Stimulated activated CD4-positive, alpha-beta T cell treated with anti-CD3 and anti-CD28 coated beads, Interleukin-15, amount 100 ng/mL, for 48 hours (primary cell): ENCODE measurements at regions not wholly inside any gene's neighbourhood (a gene's known extent, or its start where the extent isn't known, plus 50 kb on each side); places are given as distances from the start of the nearest gene placed in this dataset.
"Not testable (repeated sequence)": the region's sequence is repeated elsewhere in the genome, so short reads cannot be mapped to it uniquely, and the experiment has no call there.

Experiments used
- DNase-seq, 2 donors: peaks; one replicate each; pipeline ENCODE4 v3.0.0-alpha.2; 2020; ENCODE audit warnings: low read depth in 2 of 2

- DNase-seq = not testable (repeated sequence)
These were observed 1671.4 kb downstream of the C4orf33 start for GRCh38 chr4:130767384-130767783.

GRCh38 chr4:130772966-130773365 lies 1677.0 kb downstream of the C4orf33 start:
- not testable (repeated sequence) for DNase-seq

GRCh38 chr4:130808492-130808891 lies 1712.5 kb downstream of the C4orf33 start:
- no peak for DNase-seq

GRCh38 chr4:130812117-130812765 lies 1716.3 kb downstream of the C4orf33 start:
- DNase-seq = no peak

GRCh38 chr4:130814896-130815295 lies 1718.9 kb downstream of the C4orf33 start:
- DNase-seq = no peak

GRCh38 chr4:130820448-130820847 lies 1724.5 kb downstream of the C4orf33 start:
- DNase-seq = no peak

- DNase-seq = no peak
These were observed 1729.3 kb downstream of the C4orf33 start for GRCh38 chr4:130825284-130825683.

GRCh38 chr4:130850019-130850524 lies 1754.1 kb downstream of the C4orf33 start:
- no peak for DNase-seq

GRCh38 chr4:130851107-130851506 lies 1755.2 kb downstream of the C4orf33 start:
- DNase-seq = no peak

- no peak for DNase-seq
These were observed 1756.0 kb downstream of the C4orf33 start for GRCh38 chr4:130851932-130852331.

GRCh38 chr4:130855533-130855932 lies 1759.6 kb downstream of the C4orf33 start:
- no peak for DNase-seq

- DNase-seq = no peak
These were observed 1764.0 kb downstream of the C4orf33 start for GRCh38 chr4:130859991-130860390.

- no peak for DNase-seq
These were observed 1801.0 kb downstream of the C4orf33 start for GRCh38 chr4:130896920-130897319.

GRCh38 chr4:130901321-130901720 lies 1805.4 kb downstream of the C4orf33 start:
- no peak for DNase-seq

- no peak for DNase-seq
These were observed 1827.0 kb downstream of the C4orf33 start for GRCh38 chr4:130922955-130923354.

GRCh38 chr4:130955520-130955919 lies 1859.6 kb downstream of the C4orf33 start:
- DNase-seq = no peak

GRCh38 chr4:130985371-130985770 lies 1889.4 kb downstream of the C4orf33 start:
- no peak for DNase-seq

- no peak for DNase-seq
These were observed 1900.0 kb downstream of the C4orf33 start for GRCh38 chr4:130995988-130996387.

GRCh38 chr4:131001371-131001770 lies 1905.4 kb downstream of the C4orf33 start:
- DNase-seq = no peak

GRCh38 chr4:131002132-131002531 lies 1906.2 kb downstream of the C4orf33 start:
- no peak for DNase-seq

GRCh38 chr4:131006388-131006787 lies 1910.4 kb downstream of the C4orf33 start:
- no peak for DNase-seq

GRCh38 chr4:131011961-131012360 lies 1916.0 kb downstream of the C4orf33 start:
- not testable (repeated sequence) for DNase-seq

GRCh38 chr4:131013226-131013625 lies 1917.3 kb downstream of the C4orf33 start:
- no peak for DNase-seq

GRCh38 chr4:131026771-131027170 lies 1930.8 kb downstream of the C4orf33 start:
- no peak for DNase-seq
